ENCODE measurements at regions not wholly inside any gene's neighbourhood (a gene's known extent, or its start where the extent isn't known, plus 50 kb on each side); places are given as distances from the start of the nearest gene placed in this dataset.

DNA sequence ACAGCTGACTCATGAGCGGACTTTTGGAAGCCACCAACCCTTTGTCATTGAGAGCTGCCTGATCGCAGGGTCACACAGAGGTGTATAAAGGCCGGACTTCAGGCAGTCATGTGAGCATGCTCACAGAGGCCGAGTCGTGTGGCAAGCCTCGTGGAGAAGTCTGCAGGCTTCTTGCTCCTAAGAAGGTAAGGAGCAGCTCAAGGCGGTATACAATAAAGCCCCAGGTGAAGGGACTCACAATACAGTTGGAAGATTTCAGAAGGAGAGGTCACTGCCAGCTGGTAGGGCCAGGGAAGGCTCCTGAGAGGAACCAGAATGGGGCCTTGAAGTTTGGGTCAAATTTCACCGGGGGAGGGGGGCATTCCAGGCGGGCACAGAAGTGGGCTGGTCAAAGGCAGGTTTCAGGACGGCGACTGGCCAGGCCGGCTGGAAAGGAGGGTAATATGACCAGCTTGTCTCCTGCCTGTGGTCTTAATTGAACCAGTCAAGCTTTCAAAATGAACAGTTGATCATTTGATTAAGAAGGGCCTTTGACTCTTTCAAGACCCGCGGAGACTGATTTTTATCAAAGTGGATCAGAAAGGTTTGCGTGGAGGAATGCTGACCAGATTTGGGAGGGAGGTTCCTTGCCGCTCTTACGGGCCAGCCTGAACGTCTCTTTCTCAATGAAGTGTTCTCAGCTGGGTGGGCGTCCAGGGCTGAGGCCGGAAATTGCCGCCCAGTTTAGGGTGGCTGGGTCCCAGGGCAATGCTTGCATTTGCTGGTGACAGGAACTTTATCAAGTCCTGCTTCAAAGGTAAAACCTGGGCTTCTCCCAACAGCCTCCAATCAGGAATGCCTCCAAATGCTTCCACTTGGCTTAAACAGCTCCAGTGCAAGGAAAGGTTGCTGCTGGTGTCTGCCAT lies 178.6 kb downstream of the EMX2 start:
- DNase-seq, result no peak

DNA sequence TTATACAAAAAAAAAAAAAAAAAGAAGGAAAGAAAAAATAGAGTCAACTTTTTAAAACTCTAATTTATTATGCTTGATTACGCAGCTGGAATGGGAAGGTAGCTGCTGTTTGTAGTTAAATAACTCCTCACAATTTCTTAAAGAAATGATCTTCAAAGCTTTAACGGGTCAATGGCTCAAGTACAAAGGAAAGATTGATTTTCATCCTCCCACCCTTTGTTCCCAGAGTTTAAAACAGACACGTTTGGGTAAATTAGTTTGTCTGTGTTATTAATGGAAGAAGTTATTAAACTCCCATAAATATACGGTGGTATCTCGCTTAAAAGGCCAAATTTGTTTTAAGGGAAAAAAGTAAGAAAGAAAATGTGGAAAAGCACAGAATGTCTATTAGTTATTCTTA lies 179.3 kb downstream of the EMX2 start:
- no peak for DNase-seq

DNA sequence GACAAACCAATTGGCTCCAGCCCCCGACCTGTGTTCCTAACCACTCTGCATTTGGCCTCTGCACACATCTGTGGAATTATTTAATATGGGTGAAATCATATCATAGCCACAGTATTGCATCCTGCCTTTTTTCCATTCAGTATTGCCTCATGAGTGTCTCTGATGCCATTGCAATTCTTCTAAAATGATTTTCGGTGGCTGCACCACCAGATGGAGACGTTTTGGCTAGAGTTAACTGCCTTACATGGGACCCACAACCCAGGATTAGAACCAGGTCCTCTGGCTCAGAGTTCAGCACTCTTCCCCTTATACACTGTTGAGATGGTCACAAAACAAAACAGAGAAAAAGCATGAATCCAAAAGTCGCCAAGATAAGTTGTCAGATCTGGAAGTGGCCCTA lies 180.8 kb downstream of the EMX2 start:
- no peak for DNase-seq

DNA sequence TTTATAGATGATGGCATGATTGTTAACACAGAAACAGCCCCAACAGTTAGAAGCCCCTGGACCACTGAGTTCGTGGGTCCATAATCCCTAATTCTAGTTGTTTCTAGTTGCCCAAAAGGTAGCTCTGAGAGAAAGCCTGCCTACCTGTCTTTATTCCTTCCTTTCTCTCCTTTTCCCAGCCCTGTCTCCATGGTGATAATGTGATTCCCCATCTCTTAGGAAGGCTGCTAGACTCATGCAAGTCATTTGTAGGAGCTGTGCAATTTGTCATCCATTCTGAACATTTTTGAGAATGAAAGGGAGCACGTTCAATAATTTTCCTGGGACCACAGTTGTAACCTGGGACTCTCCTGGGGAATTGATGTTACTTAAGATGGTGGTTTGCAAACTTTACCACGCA lies 183.4 kb downstream of the EMX2 start:
- DNase-seq, result no peak

DNA sequence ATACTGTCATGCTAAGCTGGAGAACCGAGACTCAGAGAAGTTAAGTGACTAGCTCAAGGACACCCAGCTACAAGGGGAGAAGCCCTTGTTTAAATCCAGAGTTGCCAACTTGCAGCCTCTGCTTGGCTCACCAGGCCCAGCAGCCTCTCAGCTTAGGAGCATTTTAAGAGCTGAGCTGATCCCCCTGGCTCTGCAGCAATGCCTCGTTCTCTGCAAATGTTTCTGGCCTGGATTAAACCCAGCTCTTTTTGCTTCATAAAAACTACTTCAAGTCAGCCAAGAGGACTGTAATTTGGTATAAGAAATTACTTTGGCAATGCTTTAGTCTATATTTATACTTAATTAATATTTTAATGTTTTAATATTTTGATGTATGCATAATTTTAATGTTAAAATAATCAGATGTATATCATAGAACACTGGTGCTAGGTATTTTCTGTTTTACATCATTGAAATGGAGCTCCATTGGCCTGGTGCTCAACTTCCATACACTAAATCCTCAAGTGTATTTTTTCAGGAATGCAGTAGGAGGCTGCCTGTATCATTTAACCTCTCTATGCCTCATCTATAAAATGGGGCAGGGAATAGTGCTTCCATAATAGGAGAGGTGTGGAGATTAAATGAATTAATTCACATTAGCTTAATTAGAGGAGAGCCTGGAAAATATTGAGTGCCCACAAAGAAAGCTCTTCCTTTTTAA lies 184.2 kb downstream of the EMX2 start:
- DNase-seq, result no peak

DNA sequence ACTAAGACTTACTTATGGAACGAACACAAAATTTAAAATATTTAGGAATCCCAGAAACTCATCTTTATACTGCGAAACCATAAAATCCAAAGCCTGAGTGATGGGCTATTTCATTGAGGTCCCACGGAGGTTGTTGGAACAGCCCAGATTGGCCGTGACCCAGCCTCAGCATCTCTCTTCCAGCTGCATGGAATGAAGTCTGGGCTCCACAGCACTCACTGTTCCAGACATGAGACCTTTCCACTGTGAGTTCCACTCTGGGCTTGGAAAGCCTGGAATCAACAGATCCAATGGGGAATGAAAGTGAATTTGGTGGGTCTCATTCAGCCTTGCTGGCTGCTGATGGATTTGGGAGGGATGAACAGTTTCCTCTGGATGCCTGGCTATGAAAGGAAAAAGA lies 184.9 kb downstream of the EMX2 start:
- no peak for DNase-seq

DNA sequence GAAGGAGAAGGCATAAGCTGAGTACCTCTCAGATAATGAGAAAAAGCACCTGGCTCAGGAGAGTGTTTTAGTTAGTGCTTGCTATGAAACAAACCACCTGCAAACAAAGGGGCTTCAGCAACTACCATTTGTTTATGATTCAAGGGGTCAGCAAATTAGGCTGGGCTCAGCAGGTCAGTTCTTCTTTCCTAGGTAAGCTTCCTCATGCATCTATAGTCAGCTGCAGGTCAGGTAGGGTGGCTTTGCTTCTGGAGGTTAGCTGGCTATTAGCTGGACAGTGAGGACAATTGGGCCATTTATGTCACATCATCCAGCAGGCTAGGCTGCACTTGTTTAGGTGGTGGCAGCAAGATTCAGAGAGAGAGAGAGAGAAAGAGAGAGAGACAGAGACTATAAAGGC lies 185.5 kb downstream of the EMX2 start:
- DNase-seq, result no peak

DNA sequence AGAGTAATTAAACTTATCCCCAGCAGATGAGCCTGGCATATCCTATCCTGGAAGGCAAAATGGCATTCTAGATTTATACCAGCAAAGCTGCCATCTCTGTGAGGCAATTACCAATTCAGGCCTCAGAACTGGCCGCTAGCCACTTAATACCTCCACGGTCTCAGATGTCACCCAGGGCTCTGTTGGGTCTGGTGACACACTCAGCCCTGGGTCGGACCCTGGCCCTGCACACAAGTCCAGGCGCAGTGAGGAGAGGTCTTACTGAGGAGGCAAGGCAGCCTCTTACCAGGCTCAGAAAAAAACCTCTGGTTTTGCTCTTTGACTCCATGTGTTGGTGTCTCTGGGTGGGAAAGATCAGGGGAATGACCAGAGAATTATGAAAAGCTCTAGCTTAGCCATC lies 186.6 kb downstream of the EMX2 start:
- DNase-seq, result no peak

DNA sequence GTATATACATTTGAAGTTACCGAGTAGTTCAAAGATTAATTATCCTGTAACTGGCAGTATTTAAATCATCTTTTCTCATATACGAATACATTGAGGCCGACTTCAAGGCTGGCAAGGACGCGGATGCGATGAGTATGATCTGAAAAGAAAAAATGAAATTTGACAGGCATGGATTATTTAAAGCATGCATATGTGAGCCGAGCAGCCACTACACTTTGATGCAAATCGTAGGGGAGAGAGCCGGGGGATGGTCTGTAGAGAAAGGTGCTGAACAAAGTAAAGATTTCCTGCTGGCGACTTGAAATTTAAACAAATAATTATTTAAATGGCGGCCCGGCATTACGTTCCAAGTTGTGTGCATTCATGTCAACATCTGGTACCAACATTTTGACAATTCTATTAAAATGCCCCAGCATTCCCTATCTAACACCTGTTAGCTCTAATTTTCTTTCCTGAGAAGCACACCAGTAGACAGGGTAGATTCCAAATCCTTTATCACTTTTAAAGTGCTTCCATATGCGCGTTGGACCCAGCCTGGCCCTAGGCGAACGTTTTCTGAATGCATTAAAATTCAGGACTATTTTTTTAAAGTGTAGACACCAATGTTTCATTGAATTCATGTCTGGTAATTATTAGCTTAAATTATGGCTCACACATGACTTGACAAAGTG lies 188.7 kb downstream of the EMX2 start:
- no peak for DNase-seq

DNA sequence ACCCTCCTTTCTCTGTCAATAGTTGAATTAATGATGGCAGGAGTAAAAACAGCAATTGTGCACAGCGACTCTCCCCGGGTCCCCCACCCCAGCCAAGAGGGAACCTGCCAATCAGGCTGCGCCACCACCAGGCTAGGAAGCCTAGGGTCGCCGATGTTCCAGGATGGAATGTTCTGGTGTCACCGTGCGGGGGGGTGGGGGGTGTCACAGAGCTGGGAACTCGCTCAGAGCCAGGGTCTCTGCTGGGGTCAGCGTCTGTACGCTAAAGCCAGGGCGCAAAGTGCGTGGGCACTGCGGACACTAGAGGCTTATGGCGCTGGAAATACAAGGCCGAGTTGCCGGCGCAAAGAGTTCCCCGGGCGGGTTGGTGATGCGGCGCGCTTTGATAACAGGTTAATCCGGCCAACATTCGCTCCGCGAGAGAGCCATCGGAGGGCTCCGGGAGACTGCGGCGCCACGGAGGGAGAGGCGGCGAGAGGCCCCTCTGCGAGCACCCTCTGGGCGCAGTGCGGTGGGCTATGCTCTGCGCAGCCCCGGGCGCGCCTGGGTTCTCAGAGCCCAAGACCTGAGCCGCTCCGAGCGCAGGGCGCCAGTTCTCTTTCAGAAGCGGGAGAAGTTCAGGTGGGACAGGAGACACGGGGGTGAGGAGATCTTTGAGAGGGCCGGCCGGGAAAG lies 192.3 kb downstream of the EMX2 start:
- DNase-seq, result no peak

DNA sequence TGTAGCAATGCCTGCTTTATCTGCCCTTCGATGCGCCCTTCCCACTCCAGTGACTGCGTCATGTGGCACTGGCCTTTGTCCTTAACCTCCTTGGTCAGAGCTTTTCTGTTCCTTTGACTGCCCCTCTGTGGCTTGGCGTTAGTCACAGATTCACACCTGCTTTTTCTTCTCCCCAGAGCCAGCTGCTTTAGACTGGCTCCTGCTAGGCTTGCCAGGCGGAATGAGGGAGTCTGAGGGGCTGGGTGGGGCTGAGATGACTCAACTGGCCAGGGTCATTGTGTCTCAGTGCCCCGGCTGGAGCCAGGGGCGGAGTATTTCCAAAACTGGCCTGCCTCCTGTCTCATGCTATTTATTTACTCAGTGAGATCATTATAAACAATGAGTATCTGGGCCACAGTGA lies 194.1 kb downstream of the EMX2 start:
- DNase-seq, result no peak

DNA sequence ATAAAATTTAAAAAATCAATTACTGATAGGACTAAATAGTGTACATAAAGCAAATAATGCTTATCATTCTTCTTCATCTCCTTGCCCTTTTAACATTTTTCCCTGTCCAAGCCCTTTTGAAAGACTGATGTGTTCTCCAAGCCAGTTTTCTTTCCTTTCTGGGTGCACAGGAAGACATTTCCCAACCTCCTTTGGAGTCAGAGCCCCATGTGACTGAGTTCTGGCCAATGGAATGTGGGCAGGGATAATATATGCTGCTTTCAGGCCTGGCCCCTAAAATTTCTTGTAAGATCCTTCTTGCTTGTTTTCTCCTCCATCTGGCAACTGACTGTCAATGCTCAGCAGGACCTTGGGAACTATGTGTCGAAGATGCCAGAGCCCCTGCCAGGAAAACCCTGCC lies 197.5 kb downstream of the EMX2 start:
- DNase-seq, result no peak

DNA sequence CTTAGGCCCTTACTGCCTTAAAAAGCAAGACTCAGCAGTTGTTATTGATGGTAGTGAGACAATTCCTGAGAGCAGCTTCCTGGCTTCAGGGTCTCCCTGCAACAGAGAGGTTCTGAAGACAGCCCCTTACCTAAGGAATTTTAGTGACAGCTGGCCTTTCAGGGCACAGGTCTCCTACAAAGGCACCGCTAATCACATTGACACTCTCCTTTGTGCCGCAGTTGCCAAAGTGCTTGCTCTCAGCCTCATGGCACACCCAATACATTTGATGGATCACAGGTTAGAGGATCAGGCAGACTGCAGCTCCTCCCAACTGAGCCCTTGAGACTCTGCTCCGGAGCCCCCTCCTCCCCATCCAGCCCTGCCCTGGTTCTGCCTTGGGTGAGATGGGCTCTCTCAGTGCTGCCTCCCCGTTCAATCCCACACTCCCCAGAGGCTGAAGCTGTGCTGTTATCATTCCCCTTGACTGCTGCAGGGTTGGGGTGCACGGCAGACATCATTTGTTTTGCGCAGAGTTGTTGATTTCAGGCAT lies 198.2 kb downstream of the EMX2 start:
- no peak for DNase-seq

DNA sequence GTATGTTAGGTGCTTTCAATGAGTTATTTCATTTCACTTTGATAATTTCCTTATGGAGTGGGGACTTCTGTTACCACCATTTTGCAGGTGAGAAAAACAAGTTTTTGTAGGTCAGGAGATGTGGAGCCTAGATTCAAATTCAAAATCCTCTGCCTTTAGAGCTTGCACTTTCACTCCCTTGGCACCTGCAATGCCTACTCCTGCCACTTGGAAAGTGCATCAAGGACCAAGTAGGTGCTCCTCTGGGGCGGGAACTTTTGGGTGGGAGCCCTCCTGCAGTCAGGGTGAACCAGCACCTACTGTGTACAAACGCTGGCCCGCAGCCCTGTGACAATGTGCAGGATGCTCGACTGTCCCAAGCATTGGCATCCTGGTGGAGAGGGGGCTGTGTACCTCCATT lies 199.0 kb downstream of the EMX2 start:
- no peak for DNase-seq

DNA sequence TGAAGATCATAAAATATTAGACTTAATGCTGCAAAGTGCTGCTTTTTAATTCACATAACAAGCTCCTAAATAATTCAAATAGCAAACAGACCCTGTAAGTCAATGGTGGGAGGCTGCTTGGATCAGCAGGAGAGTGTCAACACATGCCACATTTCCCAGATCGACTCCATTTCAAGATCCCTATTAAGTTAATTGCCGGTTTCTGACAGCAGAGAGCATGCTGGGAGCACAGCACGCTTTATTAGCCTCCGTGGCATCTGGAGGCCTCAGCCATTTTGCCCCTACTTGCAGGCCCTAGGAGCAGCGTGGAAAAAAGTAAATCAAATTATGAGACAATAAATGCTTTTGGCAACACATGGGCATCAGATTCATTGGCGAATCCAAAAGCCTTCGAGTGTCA lies 201.0 kb downstream of the EMX2 start:
- no peak for DNase-seq

DNA sequence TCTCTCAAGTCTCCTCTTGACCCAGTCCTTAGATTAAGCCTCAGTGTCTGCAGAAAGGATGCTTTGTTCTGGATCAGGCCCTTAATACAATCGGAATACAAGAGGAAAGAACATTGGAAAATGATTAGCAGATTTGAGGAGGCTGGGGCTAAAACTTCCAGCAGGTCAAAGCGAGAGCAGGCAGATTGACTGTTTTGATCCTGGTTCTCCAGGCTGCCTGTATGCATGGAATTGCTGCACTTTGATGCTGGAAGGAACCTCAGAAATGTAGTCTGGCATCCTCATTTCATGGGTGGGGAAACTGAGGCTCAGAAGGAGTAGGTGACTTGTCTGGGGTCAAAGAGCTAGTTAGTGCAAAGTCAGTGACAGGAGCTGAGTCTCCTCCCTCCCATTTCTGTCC lies 202.8 kb downstream of the EMX2 start:
- no peak for DNase-seq

DNA sequence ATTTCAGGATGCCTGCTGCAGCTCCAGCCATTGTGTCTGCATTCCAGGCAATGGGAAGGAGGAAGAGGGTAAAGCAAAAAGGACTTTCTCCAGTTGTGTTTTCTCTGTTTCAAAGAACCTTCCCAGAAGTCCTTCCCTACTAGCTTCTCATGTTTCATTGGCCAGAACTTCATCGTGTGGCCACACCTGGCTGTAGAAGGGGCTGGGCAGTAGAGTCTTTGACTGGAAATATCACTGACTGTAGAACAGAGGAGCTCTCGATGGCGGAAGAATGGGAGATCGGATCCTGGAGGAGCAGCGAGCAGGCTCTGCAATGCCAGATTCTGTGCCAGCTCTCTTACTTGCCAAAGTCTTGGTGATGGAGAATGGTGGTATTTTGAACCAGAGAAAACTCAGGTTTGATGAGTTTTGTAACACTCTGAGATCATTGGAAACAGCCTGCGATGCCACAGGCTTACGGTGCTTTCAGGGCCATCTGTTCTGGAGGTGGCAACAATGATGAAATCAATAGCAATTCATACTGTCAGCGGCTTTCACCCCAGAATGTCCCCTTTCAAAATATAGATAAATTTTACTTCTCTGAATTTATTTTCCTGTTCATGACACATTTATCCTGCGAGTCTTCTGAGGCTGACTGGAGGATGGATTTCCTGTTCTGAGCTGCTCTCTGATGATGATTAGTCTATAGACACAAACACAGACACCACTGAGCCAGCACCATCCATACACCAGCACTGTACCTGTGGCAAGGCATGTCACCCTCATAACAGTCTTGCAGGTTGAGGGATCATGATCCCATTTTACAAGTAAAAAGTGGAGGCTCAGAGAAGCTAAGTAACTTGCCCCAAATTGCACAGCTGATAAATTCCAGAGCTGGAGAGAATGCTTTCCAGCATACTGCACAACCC lies 204.2 kb downstream of the EMX2 start:
- DNase-seq, result no peak

DNA sequence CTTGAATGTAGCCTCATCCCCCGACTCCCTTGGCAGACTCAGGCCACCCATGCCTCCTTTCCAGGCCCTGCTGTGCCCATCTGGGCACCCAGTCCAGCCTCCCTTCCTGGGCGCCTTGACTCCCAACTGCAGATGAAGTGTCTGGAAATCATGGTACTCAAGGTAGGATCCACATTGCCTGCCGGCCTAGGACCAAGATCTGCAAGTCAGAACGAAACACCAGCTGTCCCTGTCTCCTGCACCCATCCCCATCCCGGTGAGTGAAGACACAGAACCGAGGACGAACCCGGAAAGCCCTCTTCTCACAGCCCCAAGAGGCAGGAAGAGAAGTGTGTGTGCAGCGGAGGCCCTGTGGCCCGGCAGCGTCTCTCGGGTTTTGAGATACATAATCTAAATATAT lies 205.1 kb downstream of the EMX2 start:
- DNase-seq, result no peak

DNA sequence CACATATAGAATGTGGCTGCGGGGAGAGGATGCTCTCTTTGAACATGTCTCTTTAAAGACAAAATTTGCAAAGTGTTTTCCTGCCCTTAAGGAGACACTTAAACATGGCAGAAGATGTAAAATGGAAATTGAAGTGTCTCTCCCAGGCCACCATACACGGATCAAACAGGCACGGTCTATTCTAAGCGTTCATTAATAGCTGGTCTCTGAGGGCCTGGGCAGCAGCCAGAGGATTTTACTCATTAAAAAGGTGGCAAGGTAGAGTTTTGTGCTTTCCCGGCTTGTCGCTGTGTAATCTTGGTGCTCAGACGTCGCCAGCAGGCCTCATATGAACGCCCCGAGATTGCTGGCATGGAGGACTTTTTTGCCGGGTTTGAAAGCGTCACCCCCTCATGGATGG lies 205.5 kb downstream of the EMX2 start:
- no peak for DNase-seq

DNA sequence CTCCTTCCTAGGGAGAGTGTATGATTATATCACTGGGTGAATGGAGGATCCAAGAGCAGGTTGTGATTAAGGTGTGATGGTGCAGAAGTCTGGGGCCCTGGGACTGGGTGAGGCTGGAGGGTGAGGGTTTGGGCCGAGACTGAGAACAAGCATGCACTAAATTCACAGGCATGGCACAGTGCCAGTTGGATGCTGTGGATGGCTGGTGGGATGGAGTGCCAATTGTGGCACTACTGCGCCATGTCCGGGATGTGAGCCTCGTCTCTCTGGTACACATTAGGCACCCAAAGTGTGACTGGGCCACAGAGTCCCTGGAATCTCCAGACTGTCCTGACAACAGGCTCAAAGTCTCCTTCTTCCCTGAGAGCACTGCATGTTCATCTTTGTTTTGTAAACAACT lies 208.1 kb downstream of the EMX2 start:
- DNase-seq, result no peak

DNA sequence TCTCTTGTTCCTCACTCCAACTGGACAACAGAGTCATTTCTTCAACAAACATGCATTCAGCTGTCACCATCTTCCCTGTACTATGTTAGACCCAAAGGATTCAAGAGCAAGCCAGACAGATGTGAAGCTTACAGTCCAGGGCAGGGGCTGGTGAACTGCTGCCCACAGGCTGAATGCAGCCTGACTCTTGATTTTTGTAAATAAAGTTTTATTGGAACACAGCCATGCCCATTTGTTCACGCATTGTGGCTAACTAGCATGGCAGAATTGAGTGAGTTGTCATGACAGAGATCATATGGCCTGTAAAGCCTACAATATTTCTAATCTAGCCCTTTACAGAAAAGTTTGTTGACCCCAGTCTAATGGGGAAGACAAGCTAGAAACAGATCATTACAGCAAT lies 208.7 kb downstream of the EMX2 start:
- DNase-seq, result no peak

DNA sequence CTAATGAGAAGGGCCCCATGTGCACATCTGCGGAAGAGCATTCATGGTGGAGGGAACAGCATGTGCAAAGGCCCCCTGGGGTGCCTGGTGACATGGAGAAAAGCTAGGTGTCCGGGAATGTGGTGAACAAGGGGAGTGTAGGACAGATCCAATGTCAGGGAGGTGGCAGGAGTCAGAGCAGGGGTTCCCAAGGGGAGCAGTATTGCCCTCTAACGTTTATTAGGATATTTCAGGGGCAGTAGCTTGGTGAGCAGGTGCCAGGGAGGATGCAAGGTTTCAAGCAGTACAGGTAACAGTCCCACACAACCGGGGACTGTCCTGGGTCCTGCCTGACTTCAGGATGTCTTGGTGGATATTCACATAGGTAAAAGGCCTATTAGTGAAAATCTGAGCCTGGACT lies 209.6 kb downstream of the EMX2 start:
- no peak for DNase-seq

All from SW 1271 (cell line).